Trophoblast cell (in vitro differentiated cells and primary cell): ENCODE measurements at regions not wholly inside any gene's neighbourhood (a gene's known extent, or its start where the extent isn't known, plus 50 kb on each side); places are given as distances from the start of the nearest gene placed in this dataset.

Experiments used
- DNase-seq, 2 donors: peaks; one replicate each; pipeline ENCODE4 v3.0.0-alpha.2; 2016
- H2AFZ ChIP-seq: 2 replicates; pipeline ENCODE4 v1.6.1; 2013; ENCODE audit warnings: low read length, moderate library complexity, mild to moderate bottlenecking; ENCODE audit not compliant: insufficient read depth, poor library complexity
- H2AK5ac ChIP-seq: 2 replicates; pipeline ENCODE4 v1.6.1; 2013; ENCODE audit warnings: mild to moderate bottlenecking, low read length
- H2BK120ac ChIP-seq: 2 replicates; pipeline ENCODE4 v1.6.1; 2013; ENCODE audit warnings: low read length, mild to moderate bottlenecking, moderate library complexity; ENCODE audit not compliant: insufficient read depth, poor library complexity
- H2BK12ac ChIP-seq: 2 replicates; pipeline ENCODE4 v1.6.1; 2013; ENCODE audit warnings: mild to moderate bottlenecking, low read length, moderate library complexity
- H2BK5ac ChIP-seq: 2 replicates; pipeline ENCODE4 v1.6.1; 2013; ENCODE audit warnings: low read length, low read depth, moderate library complexity, mild to moderate bottlenecking; ENCODE audit not compliant: poor library complexity
- H3K14ac ChIP-seq: 2 replicates; pipeline ENCODE4 v1.6.1; 2013; ENCODE audit warnings: mild to moderate bottlenecking, low read length
- H3K18ac ChIP-seq: 2 replicates; pipeline ENCODE4 v1.6.1; 2013; ENCODE audit warnings: mild to moderate bottlenecking, low read length
- H3K23ac ChIP-seq: 2 replicates; pipeline ENCODE4 v1.6.1; 2013; ENCODE audit warnings: low read length
- H3K27ac ChIP-seq: 2 replicates; pipeline ENCODE4 v1.5.1; 2013; ENCODE audit warnings: low read depth, mild to moderate bottlenecking, inconsistent platforms, low read length, moderate library complexity
- H3K27me3 ChIP-seq: 2 replicates; pipeline ENCODE4 v1.6.1; 2013; ENCODE audit warnings: inconsistent platforms, mild to moderate bottlenecking, low read length, moderate library complexity; ENCODE audit not compliant: insufficient read depth
- H3K36me3 ChIP-seq, 2 experiments: 1 replicate in 1 of 2; 2 replicates in 1 of 2; pipeline ENCODE4 v1.6.1; 2013; ENCODE audit warnings: low read length in 2 of 2, mild to moderate bottlenecking in 2 of 2, moderate library complexity in 1 of 2; ENCODE audit not compliant: insufficient read depth in 2 of 2, control insufficient read depth in 1 of 2
- H3K4ac ChIP-seq: 2 replicates; pipeline ENCODE4 v1.6.1; 2013; ENCODE audit warnings: low read depth, mild to moderate bottlenecking, low read length, moderate library complexity
- H3K4me1 ChIP-seq, 2 experiments: 1 replicate in 1 of 2; 2 replicates in 1 of 2; pipeline ENCODE4 v1.6.1; 2013; ENCODE audit warnings: low read length in 2 of 2, mild to moderate bottlenecking in 2 of 2, moderate library complexity in 1 of 2; ENCODE audit not compliant: insufficient read depth in 2 of 2, control insufficient read depth in 1 of 2
- H3K4me2 ChIP-seq: 2 replicates; pipeline ENCODE4 v1.6.1; 2013; ENCODE audit warnings: inconsistent platforms, mild to moderate bottlenecking, low read length, moderate library complexity
- H3K4me3 ChIP-seq: 2 replicates; pipeline ENCODE4 v1.5.1; 2013; ENCODE audit warnings: mild to moderate bottlenecking, low read depth, low read length, inconsistent platforms
- H3K79me1 ChIP-seq: one replicate; pipeline ENCODE4 v1.6.1; 2013; ENCODE audit warnings: low read length
- H3K79me2 ChIP-seq: 2 replicates; pipeline ENCODE4 v1.6.1; 2013; ENCODE audit warnings: low read length, mild to moderate bottlenecking; ENCODE audit not compliant: control insufficient read depth, insufficient read depth, poor library complexity
- H3K9ac ChIP-seq: 2 replicates; pipeline ENCODE4 v1.6.1; 2013; ENCODE audit warnings: mild to moderate bottlenecking, low read length
- H3K9me3 ChIP-seq: 2 replicates; pipeline ENCODE4 v1.6.1; 2013; ENCODE audit warnings: low read depth, mild to moderate bottlenecking, control low read depth, inconsistent platforms, low read length; ENCODE audit not compliant: insufficient read depth
- H4K12ac ChIP-seq: 2 replicates; pipeline ENCODE4 v1.6.1; 2013; ENCODE audit warnings: low read depth, mild to moderate bottlenecking, low read length, moderate library complexity
- H4K8ac ChIP-seq: 2 replicates; pipeline ENCODE4 v1.6.1; 2013; ENCODE audit warnings: low read depth, mild to moderate bottlenecking, low read length, moderate library complexity
- H4K91ac ChIP-seq: one replicate; pipeline ENCODE4 v1.6.1; 2013; ENCODE audit warnings: low read depth, mild to moderate bottlenecking, low read length, moderate library complexity
- WGBS: extraction: QIAGEN DNeasy Blood & Tissue Kit; methylation state at CpG from one replicate; pipeline ENCODE4 v1.1.7; 2013; ENCODE audit warnings: missing lambda C conversion rate; ENCODE audit not compliant: insufficient read length, insufficient coverage; ENCODE audit errors: extremely low coverage; 5-methylcytosine and 5-hydroxymethylcytosine counted together

GRCh38 chr6:100304575-100304974 lies 160.1 kb downstream of the SIM1 start:
- no peak overlapping the region for H3K9ac ChIP-seq
- no peak overlapping the region for H2BK120ac ChIP-seq
- H3K4me2 ChIP-seq: no peak overlapping the region
- no peaks in the 10 kb centered on the region for H3K79me1 ChIP-seq
- no CpG with 5 or more reads among the region's 1 CpG for WGBS
- no peak overlapping the region for H3K14ac ChIP-seq
- no peak overlapping the region for H3K4me3 ChIP-seq
- H4K12ac ChIP-seq: no peak overlapping the region
- no peak overlapping the region for H4K8ac ChIP-seq
- H3K4ac ChIP-seq: no peak overlapping the region
- no peak overlapping the region for H3K23ac ChIP-seq
- H2BK5ac ChIP-seq: no peak overlapping the region
- no peak overlapping the region for H3K27ac ChIP-seq
- no peaks in the 10 kb centered on the region for H3K9me3 ChIP-seq
- H3K4me1 ChIP-seq: peaks cover 0 to 4% of the 10 kb centered on the region in 2 experiments
- no peaks in the 10 kb centered on the region for H3K36me3 ChIP-seq
- no peak overlapping the region for H3K18ac ChIP-seq
- H3K79me2 ChIP-seq: no peaks in the 10 kb centered on the region
- no peak overlapping the region for H2BK12ac ChIP-seq
- H2AK5ac ChIP-seq: no peak overlapping the region
- DNase-seq: no peak
- H4K91ac ChIP-seq: no peak overlapping the region
- no peaks in the 10 kb centered on the region for H3K27me3 ChIP-seq
- no peak overlapping the region for H2AFZ ChIP-seq

GRCh38 chr6:100301731-100302130 lies 163.0 kb downstream of the SIM1 start:
- Histone ChIP-seq H3K4me2 (no peak overlapping the region), H3K36me3 (no peaks in the 10 kb centered on the region), H2BK5ac (no peak overlapping the region), H3K4me1 (peaks cover 0 to 4% of the 10 kb centered on the region in 2 experiments), H3K79me1 (no peaks in the 10 kb centered on the region), H3K4ac (no peak overlapping the region), H2AFZ (no peak overlapping the region), H4K8ac (no peak overlapping the region), H2AK5ac (no peak overlapping the region), H3K27ac (no peak overlapping the region), H3K4me3 (no peak overlapping the region), H3K18ac (no peak overlapping the region), H3K9ac (no peak overlapping the region), H3K23ac (no peak overlapping the region), H3K79me2 (no peaks in the 10 kb centered on the region), H3K27me3 (no peaks in the 10 kb centered on the region), H4K12ac (no peak overlapping the region), H4K91ac (no peak overlapping the region), H2BK120ac (no peak overlapping the region), H2BK12ac (no peak overlapping the region), H3K9me3 (no peaks in the 10 kb centered on the region), H3K14ac (no peak overlapping the region)
- no peak for DNase-seq
- WGBS: no CpG with 5 or more reads among the region's 2 CpGs

DNA sequence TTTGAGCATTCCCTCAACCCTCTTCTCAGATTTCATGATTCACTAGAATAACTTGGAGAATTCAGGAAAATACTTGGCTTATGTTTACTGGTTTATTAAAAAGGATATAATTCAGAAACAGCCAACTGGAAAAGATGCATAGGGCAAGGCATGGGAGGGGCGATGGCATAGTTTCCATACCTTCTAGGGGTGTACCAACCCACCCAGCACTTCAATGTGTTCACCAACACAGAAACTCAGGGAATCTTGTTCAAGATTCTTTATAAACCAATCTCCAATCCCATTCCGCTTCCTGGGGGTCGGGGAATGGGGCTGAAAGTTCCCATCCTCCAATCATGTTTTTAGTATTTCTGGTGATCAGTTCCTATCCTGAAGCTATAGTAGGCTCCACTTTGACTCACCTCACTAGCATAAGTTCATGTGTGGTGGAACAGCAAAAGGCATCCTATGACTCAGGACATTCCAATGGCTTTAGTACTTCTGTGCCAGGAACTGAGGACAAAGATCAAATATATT lies 164.4 kb downstream of the SIM1 start:
- DNase-seq: peak; percentile 65 to 86
- no peaks in the 10 kb centered on the region for H3K79me2 ChIP-seq

GRCh38 chr6:100296810-100297544 lies 167.7 kb downstream of the SIM1 start:
- no peak overlapping the region for H4K8ac ChIP-seq
- H3K4me1 ChIP-seq: peaks cover 0 to 4% of the 10 kb centered on the region in 2 experiments
- H2BK120ac ChIP-seq: no peak overlapping the region
- H3K36me3 ChIP-seq: no peaks in the 10 kb centered on the region
- H3K9me3 ChIP-seq: no peaks in the 10 kb centered on the region
- H3K79me1 ChIP-seq: no peaks in the 10 kb centered on the region
- no peak overlapping the region for H3K4me3 ChIP-seq
- no peak overlapping the region for H3K27ac ChIP-seq
- H2AK5ac ChIP-seq: no peak overlapping the region
- H3K18ac ChIP-seq: no peak overlapping the region
- H2BK12ac ChIP-seq: no peak overlapping the region
- H3K27me3 ChIP-seq: no peaks in the 10 kb centered on the region
- no peak overlapping the region for H3K9ac ChIP-seq
- H3K79me2 ChIP-seq: no peaks in the 10 kb centered on the region
- no peak overlapping the region for H3K14ac ChIP-seq
- no peak overlapping the region for H2AFZ ChIP-seq
- no peak overlapping the region for H3K4me2 ChIP-seq
- DNase-seq: no peak
- no peak overlapping the region for H4K91ac ChIP-seq
- H3K23ac ChIP-seq: no peak overlapping the region
- H4K12ac ChIP-seq: no peak overlapping the region
- H2BK5ac ChIP-seq: no peak overlapping the region
- no peak overlapping the region for H3K4ac ChIP-seq
- WGBS: no CpG with 5 or more reads among the region's 3 CpGs

More for the DNA sequence above, 164.4 kb downstream of the SIM1 start:
- no peak overlapping the region for H2BK5ac ChIP-seq
- H3K4me1 ChIP-seq: peaks cover 0 to 4% of the 10 kb centered on the region in 2 experiments
- H2BK12ac ChIP-seq: no peak overlapping the region
- WGBS: no CpG with 5 or more reads among the region's 3 CpGs
- no peak overlapping the region for H2AFZ ChIP-seq
- H2BK120ac ChIP-seq: no peak overlapping the region
- no peaks in the 10 kb centered on the region for H3K9me3 ChIP-seq
- H3K4me3 ChIP-seq: no peak overlapping the region
- H3K18ac ChIP-seq: no peak overlapping the region
- no peak overlapping the region for H4K8ac ChIP-seq
- H3K4ac ChIP-seq: no peak overlapping the region
- H3K4me2 ChIP-seq: no peak overlapping the region
- H4K12ac ChIP-seq: no peak overlapping the region
- no peaks in the 10 kb centered on the region for H3K79me1 ChIP-seq
- H3K14ac ChIP-seq: no peak overlapping the region
- no peak overlapping the region for H3K27ac ChIP-seq
- no peak overlapping the region for H2AK5ac ChIP-seq
- no peak overlapping the region for H4K91ac ChIP-seq
- no peaks in the 10 kb centered on the region for H3K27me3 ChIP-seq
- H3K23ac ChIP-seq: no peak overlapping the region
- no peaks in the 10 kb centered on the region for H3K36me3 ChIP-seq
- H3K9ac ChIP-seq: no peak overlapping the region
